Tibial artery (tissue), 4 donors: ENCODE measurements at regions not wholly inside any gene's neighbourhood (a gene's known extent, or its start where the extent isn't known, plus 50 kb on each side); places are given as distances from the start of the nearest gene placed in this dataset.

ENCODE experiments used
- DNase-seq, 2 donors: peaks; one replicate each; pipeline ENCODE4 v3.0.0-alpha.2; 2019
- H3K27ac ChIP-seq, 2 donors: fragments of 200-600 bp; sonication (generic) in 1 of 2; 1 replicate in 1 of 2; 2 replicates in 1 of 2; pipeline ENCODE4 v1.5.1; 2018 to 2019; ENCODE audit warnings: mild to moderate bottlenecking in 1 of 2
- H3K27me3 ChIP-seq, 2 donors: fragments of 200-600 bp; sonication (generic) in 1 of 2; one replicate each; pipeline versions ENCODE4 v1.5.1 to v1.6.0; 2016 to 2019
- H3K36me3 ChIP-seq, 3 donors: fragments of 200-600 bp; sonication (generic) in 2 of 3; one replicate each; pipeline ENCODE4 v1.5.1; 2016 to 2019; ENCODE audit warnings: mild to moderate bottlenecking in 2 of 3
- H3K4me1 ChIP-seq, 4 donors: fragments of 200-600 bp; sonication (generic) in 2 of 4; 1 replicate in 3 of 4; 2 replicates in 1 of 4; pipeline ENCODE4 v1.5.1; 2016 to 2019
- H3K4me3 ChIP-seq, 2 donors: fragments of 200-600 bp; sonication (generic) in 1 of 2; 1 replicate in 1 of 2; 2 replicates in 1 of 2; pipeline ENCODE4 v1.5.1; 2018 to 2019; ENCODE audit warnings: mild to moderate bottlenecking in 2 of 2
- H3K9me3 ChIP-seq, 3 donors: fragments of 200-600 bp; sonication (generic) in 1 of 3; one replicate each; pipeline ENCODE4 v1.5.1; 2016 to 2019
- intact Hi-C: fragments of 100-400 bp; cut with DNase I; formaldehyde crosslinking; loops from one replicate; pipeline ENCODE4 v1.15.0; 2023; ENCODE audit warnings: low total_unique reads
- TF ChIP-seq, protein P1 (sequence below), 2 experiments: fragments of 200-600 bp in 1 of 2; fragments of 450-650 bp in 1 of 2; IDR thresholded peaks; one replicate each; pipeline ENCODE4 v1.5.1; 2017 to 2019; ENCODE audit warnings: antibody characterized with exemption in 2 of 2, mild to moderate bottlenecking in 1 of 2, moderate library complexity in 1 of 2

DNA sequence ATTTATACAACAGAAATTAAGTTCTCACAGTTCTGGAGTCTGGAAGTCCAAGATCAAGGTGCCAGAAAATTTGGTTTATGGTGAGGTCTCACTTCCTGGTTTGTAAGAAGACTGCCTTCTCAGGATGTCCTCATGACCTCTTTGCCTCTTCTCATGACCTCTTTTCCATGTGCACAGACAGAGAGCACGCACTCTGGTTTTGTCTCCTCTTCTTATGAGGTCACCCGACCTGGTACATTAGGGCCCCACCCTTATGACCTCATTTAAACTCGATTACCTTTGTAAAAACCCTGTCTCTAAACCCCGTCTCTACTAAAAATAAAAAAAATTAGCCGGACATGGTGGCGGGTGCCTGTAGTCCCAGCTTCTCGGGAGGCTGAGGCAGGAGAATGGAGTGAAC is 155.9 kb downstream of the KIT start:
- peaks cover 0 to 8% (median 0%) of the 10 kb centered on the region in 4 donors for H3K4me1 ChIP-seq
- no peak overlapping the region for H3K27ac ChIP-seq
- H3K36me3 ChIP-seq: no peaks in the 10 kb centered on the region
- TF ChIP-seq, protein P1, sequence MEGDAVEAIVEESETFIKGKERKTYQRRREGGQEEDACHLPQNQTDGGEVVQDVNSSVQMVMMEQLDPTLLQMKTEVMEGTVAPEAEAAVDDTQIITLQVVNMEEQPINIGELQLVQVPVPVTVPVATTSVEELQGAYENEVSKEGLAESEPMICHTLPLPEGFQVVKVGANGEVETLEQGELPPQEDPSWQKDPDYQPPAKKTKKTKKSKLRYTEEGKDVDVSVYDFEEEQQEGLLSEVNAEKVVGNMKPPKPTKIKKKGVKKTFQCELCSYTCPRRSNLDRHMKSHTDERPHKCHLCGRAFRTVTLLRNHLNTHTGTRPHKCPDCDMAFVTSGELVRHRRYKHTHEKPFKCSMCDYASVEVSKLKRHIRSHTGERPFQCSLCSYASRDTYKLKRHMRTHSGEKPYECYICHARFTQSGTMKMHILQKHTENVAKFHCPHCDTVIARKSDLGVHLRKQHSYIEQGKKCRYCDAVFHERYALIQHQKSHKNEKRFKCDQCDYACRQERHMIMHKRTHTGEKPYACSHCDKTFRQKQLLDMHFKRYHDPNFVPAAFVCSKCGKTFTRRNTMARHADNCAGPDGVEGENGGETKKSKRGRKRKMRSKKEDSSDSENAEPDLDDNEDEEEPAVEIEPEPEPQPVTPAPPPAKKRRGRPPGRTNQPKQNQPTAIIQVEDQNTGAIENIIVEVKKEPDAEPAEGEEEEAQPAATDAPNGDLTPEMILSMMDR (IDR thresholded peaks at IDR 0.05): no peak
- H3K27me3 ChIP-seq: no peaks in the 10 kb centered on the region
- intact Hi-C loops: no loop called here
- H3K4me3 ChIP-seq: no peak overlapping the region
- DNase-seq: no peak
- H3K9me3 ChIP-seq: no peaks in the 10 kb centered on the region

DNA sequence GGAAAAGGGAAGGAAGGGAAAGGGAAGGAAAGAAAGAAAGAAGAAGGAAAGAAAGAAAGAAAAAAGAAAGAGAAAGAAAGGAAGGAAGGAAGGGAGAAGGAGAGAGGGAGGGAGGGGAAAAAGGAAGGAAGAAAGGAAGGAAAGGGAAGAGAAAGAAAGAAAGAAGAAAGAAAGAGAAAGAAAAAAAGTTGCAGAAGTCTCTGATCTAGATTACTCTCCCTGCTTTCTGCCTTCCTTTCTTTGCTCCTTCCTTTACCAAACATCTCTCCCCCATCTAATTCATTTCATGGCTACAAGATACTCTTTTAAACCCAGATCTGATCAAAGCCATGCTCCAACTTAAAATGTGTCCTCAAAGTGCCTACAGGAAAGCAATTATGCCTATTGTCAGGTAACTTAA is 148.6 kb downstream of the KIT start:
- Histone ChIP-seq H3K4me3 (no peak overlapping the region), H3K9me3 (peaks cover 0 to 11% (median 7%) of the 10 kb centered on the region in 3 donors), H3K36me3 (no peaks in the 10 kb centered on the region), H3K27me3 (no peaks in the 10 kb centered on the region), H3K4me1 (peaks cover 0 to 39% (median 0%) of the 10 kb centered on the region in 4 donors), H3K27ac (no peak overlapping the region)
- intact Hi-C loops: no loop called here
- TF ChIP-seq, protein P1 (IDR thresholded peaks at IDR 0.05): no peak
- DNase-seq: no peak

DNA sequence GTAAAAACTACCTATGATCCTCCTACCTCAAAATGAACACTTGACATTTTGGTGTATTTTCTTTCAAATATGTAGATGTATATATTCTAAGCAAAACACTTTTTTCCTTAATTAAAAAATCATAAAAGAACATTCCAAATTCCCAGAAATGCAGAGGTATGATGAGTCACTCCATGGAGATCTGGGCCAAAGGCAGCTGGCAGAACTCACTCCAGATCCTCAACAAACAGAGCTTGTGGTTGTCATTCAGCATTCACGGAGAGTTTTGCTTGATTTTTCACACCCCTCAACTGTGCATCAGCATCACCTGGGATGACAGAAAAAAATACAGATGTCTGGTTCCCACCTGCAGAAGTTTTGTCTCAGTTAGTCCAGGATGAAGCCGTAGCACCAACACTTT is 144.6 kb downstream of the KIT start:
- Histone ChIP-seq H3K4me1 (peaks cover 0 to 24% (median 0%) of the 10 kb centered on the region in 4 donors), H3K27me3 (no peaks in the 10 kb centered on the region), H3K9me3 (peaks cover 0 to 6% (median 3%) of the 10 kb centered on the region in 3 donors), H3K27ac (no peak overlapping the region), H3K36me3 (no peaks in the 10 kb centered on the region), H3K4me3 (no peak overlapping the region)
- TF ChIP-seq, protein P1 (IDR thresholded peaks at IDR 0.05): no peak
- no peak for DNase-seq
- intact Hi-C loops: no loop called here

DNA sequence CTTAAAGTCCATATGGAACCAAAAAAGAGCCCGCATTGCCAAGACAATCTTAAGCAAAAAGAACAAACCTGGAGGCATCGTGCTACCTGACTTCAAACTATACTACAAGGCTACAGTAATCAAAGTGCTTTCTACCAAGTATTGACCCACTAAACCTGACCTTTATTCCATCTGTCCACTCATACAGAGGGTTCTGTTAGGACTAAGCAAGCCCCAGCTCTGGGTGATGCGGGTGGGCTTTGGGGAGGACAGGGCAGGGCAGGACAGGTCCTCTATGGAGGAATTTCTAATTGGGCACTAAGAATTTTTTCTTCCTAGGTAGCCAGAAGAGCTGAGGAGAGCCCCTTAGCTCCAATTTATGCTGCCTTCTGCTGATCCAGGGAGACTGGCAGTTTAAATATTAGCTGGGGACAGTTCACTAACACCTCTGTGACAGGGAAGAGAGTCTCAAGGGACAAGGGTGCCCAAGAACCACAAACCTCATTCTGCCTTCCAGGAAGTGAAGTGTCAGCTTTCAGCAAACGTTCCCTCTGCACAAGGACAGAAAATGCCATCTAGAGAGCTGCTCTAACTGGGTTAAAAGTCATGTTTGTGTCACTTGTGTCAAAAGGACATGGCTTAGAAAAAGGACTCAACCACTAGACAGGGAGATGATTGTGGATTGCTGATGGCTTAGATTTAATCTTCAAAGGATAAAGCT is 143.2 kb downstream of the KIT start:
- Histone ChIP-seq H3K4me1 (peaks cover 0 to 22% (median 0%) of the 10 kb centered on the region in 4 donors), H3K27me3 (no peaks in the 10 kb centered on the region), H3K4me3 (no peak overlapping the region), H3K27ac (no peak overlapping the region), H3K9me3 (no peaks in the 10 kb centered on the region), H3K36me3 (no peaks in the 10 kb centered on the region)
- no peak for DNase-seq
- intact Hi-C loops: no loop called here
- TF ChIP-seq, protein P1 (IDR thresholded peaks at IDR 0.05): no peak

DNA sequence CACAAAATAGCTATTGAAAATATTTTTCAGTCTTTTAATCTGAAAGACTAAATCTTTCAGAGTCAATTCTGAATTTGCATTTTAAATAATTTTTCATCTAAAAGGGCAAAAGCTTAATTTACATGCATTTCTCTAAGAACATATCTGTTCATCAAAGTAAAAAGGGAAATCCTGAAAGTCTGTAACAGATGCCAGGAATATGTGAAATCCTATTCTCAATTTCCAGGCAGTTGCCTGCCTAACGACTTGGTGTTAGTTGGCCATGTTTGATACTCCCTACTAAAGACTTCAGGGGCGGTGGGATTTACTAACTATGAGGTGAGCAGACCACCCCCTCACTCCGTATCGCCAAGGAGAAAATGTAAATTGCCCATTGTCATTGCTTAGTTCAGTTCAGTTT is 136.8 kb downstream of the KIT start:
- intact Hi-C loops: no loop called here
- Histone ChIP-seq H3K36me3 (no peaks in the 10 kb centered on the region), H3K9me3 (no peaks in the 10 kb centered on the region), H3K27ac (no peak overlapping the region), H3K4me3 (no peak overlapping the region), H3K4me1 (no peaks in the 10 kb centered on the region), H3K27me3 (no peaks in the 10 kb centered on the region)
- DNase-seq: no peak
- TF ChIP-seq, protein P1 (IDR thresholded peaks at IDR 0.05): no peak
